Stomach (tissue), 8 donors: ENCODE measurements at regions not wholly inside any gene's neighbourhood (a gene's known extent, or its start where the extent isn't known, plus 50 kb on each side); places are given as distances from the start of the nearest gene placed in this dataset.

ENCODE experiments used
- DNase-seq, 2 donors: peaks; one replicate each; pipeline versions ENCODE4 v3.0.0 to v3.0.0-alpha.2; 2013 to 2019
- H3K27ac ChIP-seq, 5 donors: fragments of 200-600 bp in 4 of 5; sonication (generic) in 4 of 5; one replicate each; pipeline ENCODE4 v1.5.1; 2013 to 2019; ENCODE audit warnings: mild to moderate bottlenecking in 1 of 5, moderate library complexity in 1 of 5
- H3K27me3 ChIP-seq, 3 donors: fragments of 200-600 bp; sonication (generic); one replicate each; pipeline ENCODE4 v1.5.1; 2017 to 2019; ENCODE audit warnings: mixed run types in 1 of 3
- H3K36me3 ChIP-seq, 4 donors: fragments of 200-600 bp; sonication (generic); 1 replicate in 3 of 4; 2 replicates in 1 of 4; pipeline ENCODE4 v1.5.1; 2016 to 2019
- H3K4me1 ChIP-seq, 4 donors: fragments of 200-600 bp; sonication (generic); one replicate each; pipeline ENCODE4 v1.5.1; 2016 to 2019
- H3K4me3 ChIP-seq, 4 donors: fragments of 200-600 bp; sonication (generic) in 3 of 4; one replicate each; pipeline ENCODE4 v1.5.1; 2016 to 2019; ENCODE audit warnings: mild to moderate bottlenecking in 1 of 4
- H3K9me3 ChIP-seq, 4 donors: fragments of 200-600 bp; sonication (generic); one replicate each; pipeline ENCODE4 v1.5.1; 2016 to 2019
- CTCF ChIP-seq, 7 experiments: fragments of 450-650 bp in 4 of 7; fragments of 200-600 bp in 3 of 7; sonication (generic) in 3 of 7; IDR thresholded peaks; one replicate each; pipeline ENCODE4 v1.5.1; 2016 to 2019; ENCODE audit warnings: antibody characterized with exemption in 7 of 7, control low read depth in 2 of 7, mild to moderate bottlenecking in 1 of 7
- EP300 ChIP-seq: sonication (generic); formaldehyde crosslinking; IDR thresholded peaks from one replicate; pipeline ENCODE4 v1.6.1; 2017; ENCODE audit warnings: antibody characterized with exemption
- POLR2A ChIP-seq, 4 donors: fragments of 450-650 bp; IDR thresholded peaks; one replicate each; pipeline ENCODE4 v1.6.1; 2016; ENCODE audit warnings: antibody characterized with exemption in 4 of 4, control low read depth in 2 of 4, mild to moderate bottlenecking in 1 of 4, moderate library complexity in 1 of 4
- POLR2AphosphoS5 ChIP-seq, 3 donors: sonication (generic); formaldehyde crosslinking; IDR thresholded peaks; one replicate each; pipeline ENCODE4 v1.6.1; 2016; ENCODE audit warnings: antibody characterized with exemption in 3 of 3
- WGBS, 5 donors: extraction: QIAGEN DNeasy Blood & Tissue Kit in 3 of 5; methylation state at CpG; one replicate each; pipeline versions ENCODE4 v1.1.5 to v1.1.7; 2013 to 2018; 5-methylcytosine and 5-hydroxymethylcytosine counted together
- intact Hi-C: fragments of 100-400 bp; cut with DNase I; formaldehyde crosslinking; loops from one replicate; pipeline ENCODE4 v1.15.1; 2023; ENCODE audit warnings: low total_unique reads
- donor health status: healthy with polysubstance abuse.
- donor health status: Bipolar disorder and iron deficiency.
- donor health status: healthy.

DNA sequence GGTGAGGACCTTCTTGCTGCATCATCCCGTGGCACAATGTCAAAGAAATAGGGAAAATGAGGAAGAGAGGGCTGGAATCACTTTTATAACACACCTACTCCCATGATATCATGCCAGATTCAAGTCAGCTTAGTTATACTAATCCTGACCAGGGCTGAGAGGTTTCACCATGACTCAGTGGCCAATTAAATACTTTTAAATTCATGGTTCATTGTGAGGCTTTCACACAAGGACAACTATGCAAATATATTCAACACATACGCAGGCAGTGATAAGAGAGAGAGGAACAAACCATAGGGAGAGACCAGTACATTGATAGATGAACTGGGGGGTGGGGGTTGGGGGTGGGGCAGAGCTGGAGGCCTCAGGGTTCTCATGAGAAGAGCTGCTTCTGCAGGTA lies 313.1 kb downstream of the LRFN2 start:
- intact Hi-C loops: no loop called here
- H3K36me3 ChIP-seq: no peaks in the 10 kb centered on the region
- no peak overlapping the region for H3K4me3 ChIP-seq
- H3K4me1 ChIP-seq: peaks cover 0 to 7% (median 2%) of the 10 kb centered on the region in 4 donors
- no peak for TF ChIP-seq POLR2AphosphoS5 (IDR thresholded peaks at IDR 0.05)
- no peak for DNase-seq
- no peak overlapping the region for H3K27ac ChIP-seq
- 50 to 67% (median 54%) methylated on average over 2 of the region's 2 CpGs for WGBS, 5 donors
- H3K27me3 ChIP-seq: no peaks in the 10 kb centered on the region
- no peaks in the 10 kb centered on the region for H3K9me3 ChIP-seq

DNA sequence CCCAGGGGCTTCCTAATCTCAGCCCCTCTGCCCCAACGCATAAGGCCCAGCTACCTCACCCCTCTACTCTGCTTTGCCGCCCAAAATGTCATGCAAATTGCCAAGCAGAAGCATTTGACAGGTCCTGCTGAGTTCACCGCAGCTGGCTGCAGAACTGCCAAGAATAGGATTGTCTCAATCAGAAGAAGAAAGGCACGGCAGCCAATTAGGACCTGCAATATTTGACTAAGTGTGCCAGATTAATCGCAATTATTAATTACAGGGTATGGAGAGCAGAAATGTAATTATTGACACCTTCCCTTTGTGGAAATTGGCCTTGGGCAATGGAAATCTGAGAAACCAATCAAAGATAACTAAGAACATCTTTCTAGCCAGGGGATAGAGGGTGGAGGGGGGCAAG lies 318.6 kb downstream of the LRFN2 start:
- H3K9me3 ChIP-seq: no peaks in the 10 kb centered on the region
- H3K36me3 ChIP-seq: no peaks in the 10 kb centered on the region
- intact Hi-C loops: no loop called here
- no peaks in the 10 kb centered on the region for H3K4me1 ChIP-seq
- no peak overlapping the region for H3K4me3 ChIP-seq
- no peaks in the 10 kb centered on the region for H3K27me3 ChIP-seq
- no peak for DNase-seq
- 42 to 64% (median 48%) methylated on average over 5 of the region's 5 CpGs for WGBS, 5 donors
- H3K27ac ChIP-seq: no peak overlapping the region
- TF ChIP-seq POLR2AphosphoS5 (IDR thresholded peaks at IDR 0.05) (no peak), CTCF (IDR thresholded peaks at IDR 0.05) (no peak), EP300 (no peak), POLR2A (IDR thresholded peaks at IDR 0.05) (no peak)

DNA sequence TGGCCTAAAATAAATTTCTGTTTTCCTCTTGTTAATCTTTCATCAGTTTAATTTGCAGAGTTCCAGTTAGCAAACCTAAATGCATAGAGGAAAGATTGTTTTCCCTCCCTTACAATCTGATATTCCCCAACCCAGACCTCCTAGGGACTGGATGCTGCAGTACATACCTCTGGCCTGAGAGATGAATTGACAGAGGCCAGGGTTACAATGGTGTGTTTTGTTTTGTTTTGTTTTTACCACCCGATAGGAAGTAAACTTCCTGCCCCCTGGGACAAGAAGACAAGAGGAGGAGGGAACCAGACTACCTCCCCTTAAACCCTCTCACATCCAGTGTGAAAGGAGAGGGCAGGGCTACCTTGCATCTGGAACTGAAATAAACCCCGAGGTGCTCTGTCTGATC lies 319.0 kb downstream of the LRFN2 start:
- intact Hi-C loops: no loop called here
- H3K27ac ChIP-seq: no peak overlapping the region
- H3K4me3 ChIP-seq: no peak overlapping the region
- 29 to 41% (median 38%) methylated on average over 2 of the region's 2 CpGs for WGBS, 5 donors
- TF ChIP-seq EP300 (no peak), CTCF (IDR thresholded peaks at IDR 0.05) (no peak), POLR2A (IDR thresholded peaks at IDR 0.05) (no peak), POLR2AphosphoS5 (IDR thresholded peaks at IDR 0.05) (no peak)
- no peaks in the 10 kb centered on the region for H3K36me3 ChIP-seq
- H3K4me1 ChIP-seq: no peaks in the 10 kb centered on the region
- no peaks in the 10 kb centered on the region for H3K9me3 ChIP-seq
- H3K27me3 ChIP-seq: no peaks in the 10 kb centered on the region
- no peak for DNase-seq

DNA sequence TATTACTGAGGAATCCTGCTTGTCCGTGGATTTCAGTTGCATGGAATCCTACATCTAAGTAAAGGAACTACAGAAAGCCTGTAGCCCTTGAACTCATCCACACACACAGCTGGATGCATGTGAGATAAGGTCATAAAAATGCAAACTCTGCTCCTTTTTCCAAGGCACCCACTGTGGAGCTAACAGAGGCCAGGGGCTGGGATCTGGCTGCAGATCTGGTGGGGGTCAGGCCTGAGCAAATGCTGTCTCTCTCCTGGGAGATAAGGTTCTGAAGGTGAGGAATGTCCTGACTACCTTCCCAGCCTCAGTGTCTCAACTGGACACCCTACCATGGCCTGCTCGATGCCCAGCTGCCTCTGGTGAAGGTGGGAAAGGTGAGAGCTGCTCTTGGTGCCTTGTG lies 321.5 kb downstream of the LRFN2 start:
- no peak overlapping the region for H3K27ac ChIP-seq
- TF ChIP-seq POLR2A (IDR thresholded peaks at IDR 0.05): no peak
- no peak for TF ChIP-seq EP300
- TF ChIP-seq CTCF (IDR thresholded peaks at IDR 0.05): no peak
- no peak for TF ChIP-seq POLR2AphosphoS5 (IDR thresholded peaks at IDR 0.05)
- 50 to 78% (median 64%) methylated on average over 2 of the region's 2 CpGs for WGBS, 5 donors

DNA sequence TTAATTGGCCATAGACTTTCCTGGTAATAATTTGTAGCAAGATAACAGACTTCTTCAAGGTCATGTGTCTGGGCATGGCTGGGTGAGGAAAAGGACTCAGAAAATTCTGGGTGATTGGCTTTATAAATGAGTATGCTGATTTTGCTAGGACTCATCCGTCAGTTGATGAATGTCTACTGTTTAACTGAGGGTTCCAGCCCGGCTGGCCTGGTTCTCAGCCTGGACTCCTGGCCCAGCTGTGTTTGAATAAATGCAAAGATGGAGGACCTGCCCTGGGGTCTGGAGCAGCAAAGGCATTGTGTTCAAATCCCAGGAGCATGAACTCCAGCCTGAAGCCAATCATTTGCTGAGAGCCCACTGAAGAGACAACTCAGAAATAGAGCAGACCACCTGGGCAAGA lies 323.2 kb downstream of the LRFN2 start:
- Histone ChIP-seq H3K27me3 (no peaks in the 10 kb centered on the region), H3K4me1 (no peaks in the 10 kb centered on the region), H3K9me3 (no peaks in the 10 kb centered on the region), H3K27ac (no peak overlapping the region), H3K36me3 (no peaks in the 10 kb centered on the region), H3K4me3 (no peak overlapping the region)
- DNase-seq: no peak
- intact Hi-C loops: no loop called here
- TF ChIP-seq EP300: no peak
- no peak for TF ChIP-seq POLR2AphosphoS5 (IDR thresholded peaks at IDR 0.05)
- no peak for TF ChIP-seq CTCF (IDR thresholded peaks at IDR 0.05)
- no peak for TF ChIP-seq POLR2A (IDR thresholded peaks at IDR 0.05)
- 8 to 33% (median 26%) methylated on average over 1 to 2 of the region's 2 CpGs for WGBS, 5 donors

More for the DNA sequence above, 321.5 kb downstream of the LRFN2 start:
- Histone ChIP-seq H3K9me3 (no peaks in the 10 kb centered on the region), H3K4me1 (no peaks in the 10 kb centered on the region), H3K4me3 (no peak overlapping the region), H3K27me3 (no peaks in the 10 kb centered on the region), H3K36me3 (no peaks in the 10 kb centered on the region)
- DNase-seq: no peak
- intact Hi-C loops: no loop called here
